ENCODE measurements at regions not wholly inside any gene's neighbourhood (a gene's known extent, or its start where the extent isn't known, plus 50 kb on each side); places are given as distances from the start of the nearest gene placed in this dataset.

GRCh38 chr7:85596827-85597226 is 410.0 kb upstream of the SEMA3D start:
- no peak for DNase-seq
- Mint-ChIP-seq H3K4me1 (no peaks in the 10 kb centered on the region), H3K36me3 (ENCODE audit: low read depth) (no peaks in the 10 kb centered on the region), H3K4me3 (no peak overlapping the region), H3K27me3 (no peaks in the 10 kb centered on the region), H3K27ac (no peak overlapping the region), H3K9me3 (no peaks in the 10 kb centered on the region)
- ChIA-PET POLR2A (no interaction called here), CTCF (no interaction called here)

- CTCF ChIA-PET = no interaction called here
- Mint-ChIP-seq H3K4me1 (no peaks in the 10 kb centered on the region), H3K27ac (no peak overlapping the region), H3K36me3 (ENCODE audit: low read depth) (no peaks in the 10 kb centered on the region), H3K9me3 (no peaks in the 10 kb centered on the region), H3K4me3 (no peak overlapping the region), H3K27me3 (no peaks in the 10 kb centered on the region)
- no peak for DNase-seq
- POLR2A ChIA-PET = no interaction called here
Observed at GRCh38 chr7:85595750-85596178, 408.9 kb upstream of the SEMA3D start.

- POLR2A ChIA-PET = no interaction called here
- Mint-ChIP-seq H3K4me3 (no peak overlapping the region), H3K4me1 (no peaks in the 10 kb centered on the region), H3K9me3 (no peaks in the 10 kb centered on the region), H3K36me3 (ENCODE audit: low read depth) (no peaks in the 10 kb centered on the region), H3K27ac (no peak overlapping the region), H3K27me3 (no peaks in the 10 kb centered on the region)
- no peak for DNase-seq
- CTCF ChIA-PET = no interaction called here
Observed at GRCh38 chr7:85593355-85593754, 406.5 kb upstream of the SEMA3D start.

- Mint-ChIP-seq H3K27ac (no peak overlapping the region), H3K27me3 (no peaks in the 10 kb centered on the region), H3K9me3 (no peaks in the 10 kb centered on the region), H3K4me1 (no peaks in the 10 kb centered on the region), H3K36me3 (ENCODE audit: low read depth) (no peaks in the 10 kb centered on the region), H3K4me3 (no peak overlapping the region)
- POLR2A ChIA-PET = no interaction called here
- no peak for DNase-seq
- CTCF ChIA-PET = no interaction called here
Observed at GRCh38 chr7:85587785-85588184, 400.9 kb upstream of the SEMA3D start.

- H3K4me3 Mint-ChIP-seq = no peak overlapping the region
- H3K27me3 Mint-ChIP-seq = no peaks in the 10 kb centered on the region
- no peaks in the 10 kb centered on the region for H3K36me3 Mint-ChIP-seq (ENCODE audit: low read depth)
- H3K27ac Mint-ChIP-seq = no peak overlapping the region
- ChIA-PET POLR2A (no interaction called here), CTCF (no interaction called here)
- H3K4me1 Mint-ChIP-seq = no peaks in the 10 kb centered on the region
- no peaks in the 10 kb centered on the region for H3K9me3 Mint-ChIP-seq
- no peak for DNase-seq
Observed at GRCh38 chr7:85586091-85586490, 399.2 kb upstream of the SEMA3D start.

- DNase-seq = no peak
- H3K4me1 Mint-ChIP-seq = no peaks in the 10 kb centered on the region
- ChIA-PET CTCF (no interaction called here), POLR2A (no interaction called here)
- no peaks in the 10 kb centered on the region for H3K36me3 Mint-ChIP-seq (ENCODE audit: low read depth)
- no peaks in the 10 kb centered on the region for H3K9me3 Mint-ChIP-seq
- H3K27me3 Mint-ChIP-seq = no peaks in the 10 kb centered on the region
- H3K4me3 Mint-ChIP-seq = no peak overlapping the region
- H3K27ac Mint-ChIP-seq = no peak overlapping the region
Observed at GRCh38 chr7:85583131-85583953, 396.5 kb upstream of the SEMA3D start.

- Mint-ChIP-seq H3K27me3 (no peaks in the 10 kb centered on the region), H3K4me1 (no peaks in the 10 kb centered on the region), H3K4me3 (no peak overlapping the region), H3K27ac (no peak overlapping the region), H3K9me3 (no peaks in the 10 kb centered on the region), H3K36me3 (ENCODE audit: low read depth) (no peaks in the 10 kb centered on the region)
- ChIA-PET POLR2A (no interaction called here), CTCF (no interaction called here)
- DNase-seq = no peak
Observed at GRCh38 chr7:85573844-85574243, 387.0 kb upstream of the SEMA3D start.

GRCh38 chr7:85573346-85573745 is 386.5 kb upstream of the SEMA3D start:
- no peak for DNase-seq
- Mint-ChIP-seq H3K27me3 (no peaks in the 10 kb centered on the region), H3K36me3 (ENCODE audit: low read depth) (no peaks in the 10 kb centered on the region), H3K4me3 (no peak overlapping the region), H3K4me1 (no peaks in the 10 kb centered on the region), H3K9me3 (no peaks in the 10 kb centered on the region), H3K27ac (no peak overlapping the region)
- ChIA-PET POLR2A (no interaction called here), CTCF (no interaction called here)

GRCh38 chr7:85570898-85571297 is 384.0 kb upstream of the SEMA3D start:
- Mint-ChIP-seq H3K9me3 (no peaks in the 10 kb centered on the region), H3K36me3 (ENCODE audit: low read depth) (no peaks in the 10 kb centered on the region), H3K4me3 (no peak overlapping the region), H3K27me3 (no peaks in the 10 kb centered on the region), H3K4me1 (no peaks in the 10 kb centered on the region), H3K27ac (no peak overlapping the region)
- no peak for DNase-seq
- POLR2A ChIA-PET = no interaction called here
- CTCF ChIA-PET = no interaction called here

GRCh38 chr7:85567983-85568382 is 381.1 kb upstream of the SEMA3D start:
- Mint-ChIP-seq H3K36me3 (ENCODE audit: low read depth) (no peaks in the 10 kb centered on the region), H3K4me1 (no peaks in the 10 kb centered on the region), H3K4me3 (no peak overlapping the region), H3K9me3 (no peaks in the 10 kb centered on the region), H3K27me3 (no peaks in the 10 kb centered on the region), H3K27ac (no peak overlapping the region)
- CTCF ChIA-PET = no interaction called here
- DNase-seq = no peak
- POLR2A ChIA-PET = no interaction called here

GRCh38 chr7:85566095-85566794 is 379.4 kb upstream of the SEMA3D start:
- POLR2A ChIA-PET = no interaction called here
- no peaks in the 10 kb centered on the region for H3K36me3 Mint-ChIP-seq (ENCODE audit: low read depth)
- H3K4me1 Mint-ChIP-seq = no peaks in the 10 kb centered on the region
- CTCF ChIA-PET = no interaction called here
- no peak for DNase-seq
- no peak overlapping the region for H3K27ac Mint-ChIP-seq
- no peaks in the 10 kb centered on the region for H3K27me3 Mint-ChIP-seq
- H3K9me3 Mint-ChIP-seq = no peaks in the 10 kb centered on the region
- H3K4me3 Mint-ChIP-seq = no peak overlapping the region

- no peak for DNase-seq
- CTCF ChIA-PET = no interaction called here
- H3K27ac Mint-ChIP-seq = no peak overlapping the region
- H3K36me3 Mint-ChIP-seq (ENCODE audit: low read depth) = no peaks in the 10 kb centered on the region
- no peaks in the 10 kb centered on the region for H3K9me3 Mint-ChIP-seq
- H3K4me3 Mint-ChIP-seq = no peak overlapping the region
- POLR2A ChIA-PET = no interaction called here
- H3K27me3 Mint-ChIP-seq = no peaks in the 10 kb centered on the region
- H3K4me1 Mint-ChIP-seq = no peaks in the 10 kb centered on the region
Observed at GRCh38 chr7:85565276-85565675, 378.4 kb upstream of the SEMA3D start.

- Mint-ChIP-seq H3K9me3 (no peaks in the 10 kb centered on the region), H3K4me1 (no peaks in the 10 kb centered on the region), H3K27me3 (no peaks in the 10 kb centered on the region), H3K4me3 (no peak overlapping the region), H3K27ac (no peak overlapping the region), H3K36me3 (ENCODE audit: low read depth) (no peaks in the 10 kb centered on the region)
- DNase-seq = no peak
- CTCF ChIA-PET = no interaction called here
- POLR2A ChIA-PET = no interaction called here
Observed at GRCh38 chr7:85564861-85565260, 378.0 kb upstream of the SEMA3D start.

- H3K4me1 Mint-ChIP-seq = no peaks in the 10 kb centered on the region
- H3K4me3 Mint-ChIP-seq = no peak overlapping the region
- ChIA-PET POLR2A (no interaction called here), CTCF (no interaction called here)
- no peaks in the 10 kb centered on the region for H3K36me3 Mint-ChIP-seq (ENCODE audit: low read depth)
- no peak overlapping the region for H3K27ac Mint-ChIP-seq
- no peaks in the 10 kb centered on the region for H3K27me3 Mint-ChIP-seq
- no peak for DNase-seq
- no peaks in the 10 kb centered on the region for H3K9me3 Mint-ChIP-seq
Observed at GRCh38 chr7:85561706-85562105, 374.9 kb upstream of the SEMA3D start.

Data from activated CD4-positive, alpha-beta T cell treated with anti-CD3 and anti-CD28 coated beads, Interleukin-2, amount 10 ng/mL, durations not matched to agents 7 days and 5 days (primary cell).